Breast epithelium (tissue), 3 donors: ENCODE measurements at regions not wholly inside any gene's neighbourhood (a gene's known extent, or its start where the extent isn't known, plus 50 kb on each side); places are given as distances from the start of the nearest gene placed in this dataset.

Experiments
- POLR2A ChIP-seq: fragments of 450-650 bp; IDR thresholded peaks from one replicate; pipeline ENCODE4 v1.6.1; 2016; ENCODE audit warnings: antibody characterized with exemption, mild to moderate bottlenecking, moderate library complexity
- POLR2AphosphoS5 ChIP-seq, 3 donors: sonication (generic); formaldehyde crosslinking; IDR thresholded peaks; one replicate each; pipeline ENCODE4 v1.6.1; 2017; ENCODE audit warnings: antibody characterized with exemption in 3 of 3
- TF ChIP-seq, protein P1 (sequence below), 3 donors: fragments of 450-650 bp; IDR thresholded peaks; one replicate each; pipeline ENCODE4 v1.5.1; 2016 to 2017; ENCODE audit warnings: antibody characterized with exemption in 3 of 3, mild to moderate bottlenecking in 3 of 3, moderate library complexity in 3 of 3

DNA sequence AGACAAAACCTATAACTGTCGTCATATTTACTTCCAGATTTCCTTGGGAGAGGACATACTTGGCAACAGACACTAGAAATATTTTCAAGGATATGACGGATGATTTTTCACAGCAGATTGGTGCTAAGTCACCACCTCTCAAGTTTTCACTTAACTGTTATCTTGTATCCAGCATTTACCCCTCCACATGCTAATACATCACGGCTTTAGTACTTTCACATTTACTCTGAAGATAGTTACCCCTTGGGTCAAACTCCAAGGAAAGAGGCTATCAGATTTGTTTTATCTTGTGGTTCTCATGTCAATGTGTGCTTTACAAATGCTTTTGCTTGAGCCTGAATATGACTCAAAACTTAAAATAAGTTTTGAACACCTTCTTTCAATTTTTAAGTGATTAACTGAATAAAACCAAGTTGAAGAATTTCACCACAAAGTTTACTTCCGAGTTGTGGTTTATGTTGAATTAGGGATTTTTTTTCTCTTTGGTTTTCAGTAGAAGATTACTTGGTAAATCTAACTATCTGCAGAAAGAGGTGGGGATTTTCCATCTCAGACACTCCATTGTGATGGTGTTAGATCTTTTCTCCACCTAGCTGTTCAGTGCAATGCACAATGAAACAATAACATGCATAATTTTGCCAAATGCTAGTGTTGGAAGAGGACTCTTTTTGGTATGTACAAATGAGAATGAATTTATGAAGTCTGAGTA lies 75.4 kb upstream of the FAT1 start:
- TF ChIP-seq, protein P1, sequence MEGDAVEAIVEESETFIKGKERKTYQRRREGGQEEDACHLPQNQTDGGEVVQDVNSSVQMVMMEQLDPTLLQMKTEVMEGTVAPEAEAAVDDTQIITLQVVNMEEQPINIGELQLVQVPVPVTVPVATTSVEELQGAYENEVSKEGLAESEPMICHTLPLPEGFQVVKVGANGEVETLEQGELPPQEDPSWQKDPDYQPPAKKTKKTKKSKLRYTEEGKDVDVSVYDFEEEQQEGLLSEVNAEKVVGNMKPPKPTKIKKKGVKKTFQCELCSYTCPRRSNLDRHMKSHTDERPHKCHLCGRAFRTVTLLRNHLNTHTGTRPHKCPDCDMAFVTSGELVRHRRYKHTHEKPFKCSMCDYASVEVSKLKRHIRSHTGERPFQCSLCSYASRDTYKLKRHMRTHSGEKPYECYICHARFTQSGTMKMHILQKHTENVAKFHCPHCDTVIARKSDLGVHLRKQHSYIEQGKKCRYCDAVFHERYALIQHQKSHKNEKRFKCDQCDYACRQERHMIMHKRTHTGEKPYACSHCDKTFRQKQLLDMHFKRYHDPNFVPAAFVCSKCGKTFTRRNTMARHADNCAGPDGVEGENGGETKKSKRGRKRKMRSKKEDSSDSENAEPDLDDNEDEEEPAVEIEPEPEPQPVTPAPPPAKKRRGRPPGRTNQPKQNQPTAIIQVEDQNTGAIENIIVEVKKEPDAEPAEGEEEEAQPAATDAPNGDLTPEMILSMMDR (IDR thresholded peaks at IDR 0.05) = no peak
- TF ChIP-seq POLR2AphosphoS5 (IDR thresholded peaks at IDR 0.05) (no peak), POLR2A (no peak)
